SK-N-SH treated with all-trans-retinoic acid at 6 μM for 48 hours (cell line): ENCODE measurements at regions not wholly inside any gene's neighbourhood (a gene's known extent, or its start where the extent isn't known, plus 50 kb on each side); places are given as distances from the start of the nearest gene placed in this dataset.

Source experiments
- ATAC-seq: fragments of 200-7000 bp; cut with Tn5 transposase; 3 replicates; pipeline ENCODE4 v1.9.1; 2020; ENCODE audit warnings: mild to moderate bottlenecking, moderate library complexity
- ARNTL ChIP-seq: fragments of 450-650 bp; formaldehyde crosslinking; IDR thresholded peaks from 2 replicates; pipeline ENCODE4 v1.5.0; 2020; ENCODE audit warnings: low read depth, mild to moderate bottlenecking, moderate library complexity, borderline replicate concordance
- BACH2 ChIP-seq: fragments of 250-450 bp; sonication (Bioruptor Pico); IDR thresholded peaks from 2 replicates; pipeline ENCODE4 v1.9.0; 2021; ENCODE audit warnings: mild to moderate bottlenecking, borderline replicate concordance
- CSDC2 ChIP-seq: fragments of 250-450 bp; sonication (Bioruptor Pico); IDR thresholded peaks from 2 replicates; pipeline ENCODE4 v1.5.0; 2020; ENCODE audit warnings: mild to moderate bottlenecking, moderate library complexity
- CSRNP3 ChIP-seq: fragments of 250-450 bp; sonication (Bioruptor Pico); IDR thresholded peaks from 2 replicates; pipeline ENCODE4 v1.5.1; 2021; ENCODE audit warnings: mild to moderate bottlenecking, moderate library complexity
- ESRRG ChIP-seq: fragments of 250-450 bp; sonication (Bioruptor Pico); IDR thresholded peaks from 2 replicates; pipeline ENCODE4 v1.6.1; 2021; ENCODE audit warnings: mild to moderate bottlenecking
- ISL1 ChIP-seq: fragments of 250-450 bp; sonication (Bioruptor Pico); IDR thresholded peaks from 2 replicates; pipeline ENCODE4 v2.1.2; 2022; ENCODE audit warnings: mild to moderate bottlenecking, moderate library complexity
- PPARA ChIP-seq: fragments of 250-450 bp; sonication (Bioruptor Pico); IDR thresholded peaks from 2 replicates; pipeline ENCODE4 v1.5.0; 2020; ENCODE audit warnings: mild to moderate bottlenecking, borderline replicate concordance
- RARB ChIP-seq: fragments of 250-450 bp; sonication (Bioruptor Pico); IDR thresholded peaks from 2 replicates; pipeline ENCODE4 v1.8.0; 2021; ENCODE audit warnings: mild to moderate bottlenecking, moderate library complexity
- SNAI2 ChIP-seq: fragments of 250-450 bp; sonication (Bioruptor Pico); IDR thresholded peaks from 2 replicates; pipeline ENCODE4 v1.5.0; 2020; ENCODE audit warnings: mild to moderate bottlenecking, moderate library complexity
- TCF4 ChIP-seq: fragments of 250-450 bp; sonication (Bioruptor Pico); IDR thresholded peaks from 2 replicates; pipeline ENCODE4 v1.8.0; 2021; ENCODE audit warnings: mild to moderate bottlenecking, moderate library complexity, borderline replicate concordance
- TOX ChIP-seq: fragments of 250-450 bp; sonication (Bioruptor Pico); IDR thresholded peaks from 2 replicates; pipeline ENCODE4 v1.8.0; 2021; ENCODE audit warnings: mild to moderate bottlenecking, moderate library complexity, borderline replicate concordance
- TSHZ2 ChIP-seq: fragments of 250-450 bp; sonication (Bioruptor Pico); IDR thresholded peaks from 2 replicates; pipeline ENCODE4 v1.5.0; 2020; ENCODE audit warnings: mild to moderate bottlenecking, moderate library complexity
- ZC3H10 ChIP-seq: fragments of 250-450 bp; sonication (Bioruptor Pico); IDR thresholded peaks from 2 replicates; pipeline ENCODE4 v1.5.1; 2021; ENCODE audit warnings: mild to moderate bottlenecking, moderate library complexity
- ZFP3 ChIP-seq: fragments of 250-450 bp; sonication (Bioruptor Pico); IDR thresholded peaks from 2 replicates; pipeline ENCODE4 v1.5.0; 2020; ENCODE audit warnings: mild to moderate bottlenecking, moderate library complexity
- ZFP30 ChIP-seq: fragments of 450-650 bp; formaldehyde crosslinking; IDR thresholded peaks from 2 replicates; pipeline ENCODE4 v1.5.0; 2022; ENCODE audit warnings: mild to moderate bottlenecking, moderate library complexity
- ZNF565 ChIP-seq: fragments of 450-650 bp; formaldehyde crosslinking; conservative IDR thresholded peaks from 2 replicates; pipeline ENCODE4 v1.5.0; 2020; ENCODE audit warnings: low read depth, mild to moderate bottlenecking, moderate library complexity
- ZNF8 ChIP-seq: fragments of 450-650 bp; formaldehyde crosslinking; IDR thresholded peaks from 2 replicates; pipeline ENCODE4 v1.5.0; 2020; ENCODE audit warnings: mild to moderate bottlenecking, moderate library complexity
- TF ChIP-seq, protein P1 (sequence below): fragments of 250-450 bp; sonication (Bioruptor Pico); IDR thresholded peaks from 2 replicates; pipeline ENCODE4 v1.8.0; 2020; ENCODE audit warnings: mild to moderate bottlenecking, moderate library complexity, borderline replicate concordance
- TF ChIP-seq, protein P2 (sequence below): fragments of 250-450 bp; sonication (Bioruptor Pico); IDR thresholded peaks from 2 replicates; pipeline ENCODE4 v1.5.1; 2020; ENCODE audit warnings: low read depth, mild to moderate bottlenecking, moderate library complexity

DNA sequence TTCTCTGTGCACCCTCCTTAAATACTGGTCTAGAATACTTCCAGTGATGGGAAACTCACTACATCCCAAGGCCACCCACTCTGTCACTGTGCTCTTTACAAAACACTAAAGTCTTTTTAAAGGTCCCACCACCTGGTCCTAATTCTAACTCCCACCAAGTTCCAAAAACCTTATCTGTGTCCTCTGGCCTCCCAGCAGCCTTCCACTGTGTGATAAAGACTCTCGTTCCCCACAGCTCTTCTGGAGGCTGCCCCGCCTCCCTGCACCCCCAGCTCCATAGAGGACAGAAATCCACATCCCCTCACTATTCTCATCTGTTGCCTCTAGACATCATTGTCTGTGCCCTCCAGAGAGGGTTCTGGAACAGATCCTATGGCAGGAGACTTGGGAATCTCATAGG, 276.4 kb downstream of the FAM43A start (continued):
- TF ChIP-seq CSRNP3, result no peak

DNA sequence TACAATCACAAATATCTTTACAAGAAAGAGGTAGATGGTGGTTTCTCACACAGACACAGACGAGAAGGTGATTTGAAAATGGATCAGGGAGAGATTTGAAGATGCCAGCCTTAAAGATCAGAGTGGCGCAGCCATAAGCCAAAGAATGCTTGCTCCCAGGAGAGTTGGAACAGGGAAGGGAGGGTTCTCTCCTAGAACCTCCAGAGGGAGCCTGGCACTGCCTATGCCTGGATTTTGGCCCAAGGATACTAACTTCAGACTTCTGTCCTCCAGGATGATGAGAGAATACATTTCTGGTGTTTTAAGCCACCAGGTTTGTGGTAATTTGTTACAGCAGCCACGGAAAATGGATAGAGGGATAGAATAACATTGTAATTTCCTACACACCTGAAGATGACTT, 279.1 kb downstream of the FAM43A start:
- ATAC-seq, result no peak
- TF ChIP-seq TOX (CRISPR knock-in tag) (no peak), TCF4 (CRISPR knock-in tag) (no peak), ISL1 (CRISPR knock-in tag) (no peak), ZFP30 (no peak), CSRNP3 (no peak), BACH2 (no peak), ARNTL (CRISPR knock-in tag) (no peak), ZNF565 (CRISPR knock-in tag) (no peak), ZNF8 (CRISPR knock-in tag) (no peak), ZC3H10 (no peak), PPARA (CRISPR knock-in tag) (no peak)
- TF ChIP-seq, protein P1, sequence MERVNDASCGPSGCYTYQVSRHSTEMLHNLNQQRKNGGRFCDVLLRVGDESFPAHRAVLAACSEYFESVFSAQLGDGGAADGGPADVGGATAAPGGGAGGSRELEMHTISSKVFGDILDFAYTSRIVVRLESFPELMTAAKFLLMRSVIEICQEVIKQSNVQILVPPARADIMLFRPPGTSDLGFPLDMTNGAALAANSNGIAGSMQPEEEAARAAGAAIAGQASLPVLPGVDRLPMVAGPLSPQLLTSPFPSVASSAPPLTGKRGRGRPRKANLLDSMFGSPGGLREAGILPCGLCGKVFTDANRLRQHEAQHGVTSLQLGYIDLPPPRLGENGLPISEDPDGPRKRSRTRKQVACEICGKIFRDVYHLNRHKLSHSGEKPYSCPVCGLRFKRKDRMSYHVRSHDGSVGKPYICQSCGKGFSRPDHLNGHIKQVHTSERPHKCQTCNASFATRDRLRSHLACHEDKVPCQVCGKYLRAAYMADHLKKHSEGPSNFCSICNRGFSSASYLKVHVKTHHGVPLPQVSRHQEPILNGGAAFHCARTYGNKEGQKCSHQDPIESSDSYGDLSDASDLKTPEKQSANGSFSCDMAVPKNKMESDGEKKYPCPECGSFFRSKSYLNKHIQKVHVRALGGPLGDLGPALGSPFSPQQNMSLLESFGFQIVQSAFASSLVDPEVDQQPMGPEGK, result no peak
- TF ChIP-seq, protein P2, sequence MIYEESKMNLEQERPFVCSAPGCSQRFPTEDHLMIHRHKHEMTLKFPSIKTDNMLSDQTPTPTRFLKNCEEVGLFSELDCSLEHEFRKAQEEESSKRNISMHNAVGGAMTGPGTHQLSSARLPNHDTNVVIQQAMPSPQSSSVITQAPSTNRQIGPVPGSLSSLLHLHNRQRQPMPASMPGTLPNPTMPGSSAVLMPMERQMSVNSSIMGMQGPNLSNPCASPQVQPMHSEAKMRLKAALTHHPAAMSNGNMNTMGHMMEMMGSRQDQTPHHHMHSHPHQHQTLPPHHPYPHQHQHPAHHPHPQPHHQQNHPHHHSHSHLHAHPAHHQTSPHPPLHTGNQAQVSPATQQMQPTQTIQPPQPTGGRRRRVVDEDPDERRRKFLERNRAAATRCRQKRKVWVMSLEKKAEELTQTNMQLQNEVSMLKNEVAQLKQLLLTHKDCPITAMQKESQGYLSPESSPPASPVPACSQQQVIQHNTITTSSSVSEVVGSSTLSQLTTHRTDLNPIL (CRISPR knock-in tag), result no peak

DNA sequence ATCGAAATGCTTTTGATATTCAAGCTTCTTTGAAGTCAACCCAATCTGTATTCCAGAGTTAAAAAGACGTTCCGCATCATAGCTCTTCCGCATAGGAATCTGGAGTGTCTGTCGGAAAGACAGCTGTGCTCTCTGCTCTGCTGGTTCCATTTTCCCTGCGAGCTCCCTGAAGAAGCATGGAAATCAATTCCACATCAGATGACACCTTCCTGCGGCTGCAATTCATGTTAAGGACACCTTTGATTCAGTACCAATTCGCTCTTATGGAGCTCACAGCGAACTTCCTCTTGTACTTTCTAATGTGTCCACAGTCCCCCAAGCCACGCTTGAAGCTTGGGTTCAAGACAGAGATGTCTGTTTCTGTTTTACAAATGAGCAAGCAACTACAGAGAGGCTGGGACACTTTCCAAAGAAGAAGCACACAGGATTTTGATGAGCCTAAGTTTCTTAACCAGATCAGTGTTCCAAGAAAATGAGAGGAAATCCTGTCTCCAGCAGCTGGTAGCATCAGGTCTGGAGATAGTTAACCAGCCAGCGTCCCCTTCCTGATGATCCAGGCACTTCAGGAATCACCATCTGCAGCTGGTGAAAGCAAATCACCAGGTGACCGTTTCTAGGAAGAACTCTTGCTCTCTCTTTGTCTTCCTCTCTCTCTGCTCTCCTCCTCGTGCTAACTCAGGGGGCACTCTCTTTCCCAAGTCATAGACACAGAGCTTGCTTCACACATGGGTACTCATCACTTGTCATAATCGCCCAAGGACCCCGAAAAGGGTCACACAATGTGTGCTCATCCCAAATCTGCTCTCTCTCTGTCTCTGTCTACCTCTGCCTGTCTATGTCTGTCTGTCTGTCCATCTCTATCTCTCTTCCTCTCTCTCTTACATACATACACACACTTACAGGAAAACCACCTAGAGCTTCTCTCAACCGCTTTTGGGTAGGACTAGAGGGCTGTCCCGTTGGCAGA, 281.8 kb downstream of the FAM43A start:
- no peak for ATAC-seq
- TF ChIP-seq BACH2, result no peak
- no peak for TF ChIP-seq RARB
- no peak for TF ChIP-seq PPARA (CRISPR knock-in tag)
- TF ChIP-seq TSHZ2 (CRISPR knock-in tag), result no peak
- TF ChIP-seq, protein P2 (CRISPR knock-in tag), result no peak
- TF ChIP-seq, protein P1, result no peak
- no peak for TF ChIP-seq TOX (CRISPR knock-in tag)
- no peak for TF ChIP-seq ZNF8 (CRISPR knock-in tag)
- no peak for TF ChIP-seq CSDC2
- TF ChIP-seq ZC3H10, result no peak
- TF ChIP-seq ARNTL (CRISPR knock-in tag), result no peak
- no peak for TF ChIP-seq TCF4 (CRISPR knock-in tag)
- no peak for TF ChIP-seq ZFP30
- TF ChIP-seq ZFP3 (CRISPR knock-in tag), result no peak
- TF ChIP-seq CSRNP3, result no peak
- no peak for TF ChIP-seq SNAI2 (CRISPR knock-in tag)
- no peak for TF ChIP-seq ESRRG (CRISPR knock-in tag)
